DND-41 (cell line): ENCODE measurements at regions not wholly inside any gene's neighbourhood (a gene's known extent, or its start where the extent isn't known, plus 50 kb on each side); places are given as distances from the start of the nearest gene placed in this dataset.

Source experiments
- CTCF ChIP-seq: IDR thresholded peaks from 2 replicates; pipeline ENCODE4 v1.5.1; 2012; ENCODE audit warnings: borderline replicate concordance, low read length, moderate library complexity, mild to moderate bottlenecking; ENCODE audit not compliant: poor library complexity, severe bottlenecking; ENCODE audit errors: extremely low read depth
- EZH2 ChIP-seq: IDR thresholded peaks from 3 replicates; pipeline ENCODE4 v1.6.1; 2012; ENCODE audit warnings: borderline replicate concordance, low read depth, mild to moderate bottlenecking, moderate library complexity, low read length, inconsistent platforms; ENCODE audit not compliant: severe bottlenecking

DNA sequence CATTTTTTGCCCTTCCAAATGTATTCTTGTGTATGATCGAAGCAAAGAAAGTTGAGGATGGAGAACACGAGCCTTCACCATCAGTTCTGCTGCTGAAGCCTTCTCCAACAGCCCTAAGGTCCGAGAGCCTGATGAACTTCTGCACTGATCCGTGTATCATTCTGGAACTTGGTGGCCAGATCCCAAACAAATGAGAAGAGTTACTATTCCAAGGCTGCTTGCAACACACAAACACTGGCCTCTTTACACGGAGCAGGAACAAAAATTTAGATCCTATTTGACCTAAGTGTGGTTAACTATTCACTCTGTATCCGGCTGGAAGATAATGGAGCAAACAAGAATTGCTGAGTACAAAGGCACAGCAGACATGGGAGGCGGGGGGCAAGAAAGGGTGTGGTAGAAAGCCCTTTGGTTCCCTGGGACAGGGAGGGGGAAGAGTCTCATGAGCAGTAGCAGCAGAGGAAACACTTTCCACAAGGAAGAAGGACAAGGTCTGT, 282.9 kb downstream of the SOX9 start:
- TF ChIP-seq CTCF (no peak), EZH2 (no peak)
